Bronchial epithelial cell (primary cell): ENCODE measurements at regions not wholly inside any gene's neighbourhood (a gene's known extent, or its start where the extent isn't known, plus 50 kb on each side); places are given as distances from the start of the nearest gene placed in this dataset.

ENCODE experiments used
- DNase-seq: peaks from one replicate; pipeline ENCODE4 v3.0.0-alpha.2; 2010; ENCODE audit warnings: low read depth
- FAIRE-seq: peaks from 2 replicates; lab custom pipeline; 2011; peaks lifted over from hg19 to GRCh38; lab: Jason Lieb, UNC
- H3K27me3 ChIP-seq: 2 replicates; pipeline ENCODE4 v1.5.1; 2011; ENCODE audit warnings: low read length; ENCODE audit not compliant: control insufficient read depth, insufficient read depth
- H3K36me3 ChIP-seq: 2 replicates; pipeline ENCODE4 v1.5.1; 2011; ENCODE audit warnings: low read length; ENCODE audit not compliant: control insufficient read depth, insufficient read depth
- H3K4me3 ChIP-seq: 2 replicates; pipeline ENCODE4 v1.5.1; 2011; ENCODE audit warnings: mild to moderate bottlenecking, low read depth, low read length, control low read depth
- TF ChIP-seq, protein P1 (sequence below): IDR thresholded peaks from 2 replicates; pipeline ENCODE4 v1.5.1; 2011; ENCODE audit warnings: mild to moderate bottlenecking, moderate library complexity, low read length, control low read depth, inconsistent platforms; ENCODE audit not compliant: insufficient read depth, severe bottlenecking

DNA sequence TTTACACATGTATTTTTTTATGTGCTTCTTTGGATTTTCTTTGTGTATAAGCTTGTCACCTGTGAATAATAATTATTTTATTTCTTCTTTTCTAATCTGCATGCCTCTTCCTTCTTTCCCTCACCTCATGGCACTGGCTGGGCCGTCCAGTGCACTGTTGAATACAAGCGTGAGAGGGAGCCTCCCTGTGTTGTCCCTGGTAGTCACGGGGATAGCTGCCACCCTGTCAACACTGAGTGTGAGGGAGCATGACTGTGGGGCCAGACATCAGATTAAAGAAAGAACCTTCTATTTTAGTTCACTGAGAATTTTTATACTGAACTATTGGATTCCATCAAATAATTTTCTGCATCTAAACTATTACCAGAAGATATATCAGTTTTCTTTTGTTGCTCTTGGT is 187.9 kb downstream of the CDC14C start:
- Histone ChIP-seq H3K36me3 (no peaks in the 10 kb centered on the region), H3K27me3 (no peaks in the 10 kb centered on the region), H3K4me3 (no peak overlapping the region)
- TF ChIP-seq, protein P1, sequence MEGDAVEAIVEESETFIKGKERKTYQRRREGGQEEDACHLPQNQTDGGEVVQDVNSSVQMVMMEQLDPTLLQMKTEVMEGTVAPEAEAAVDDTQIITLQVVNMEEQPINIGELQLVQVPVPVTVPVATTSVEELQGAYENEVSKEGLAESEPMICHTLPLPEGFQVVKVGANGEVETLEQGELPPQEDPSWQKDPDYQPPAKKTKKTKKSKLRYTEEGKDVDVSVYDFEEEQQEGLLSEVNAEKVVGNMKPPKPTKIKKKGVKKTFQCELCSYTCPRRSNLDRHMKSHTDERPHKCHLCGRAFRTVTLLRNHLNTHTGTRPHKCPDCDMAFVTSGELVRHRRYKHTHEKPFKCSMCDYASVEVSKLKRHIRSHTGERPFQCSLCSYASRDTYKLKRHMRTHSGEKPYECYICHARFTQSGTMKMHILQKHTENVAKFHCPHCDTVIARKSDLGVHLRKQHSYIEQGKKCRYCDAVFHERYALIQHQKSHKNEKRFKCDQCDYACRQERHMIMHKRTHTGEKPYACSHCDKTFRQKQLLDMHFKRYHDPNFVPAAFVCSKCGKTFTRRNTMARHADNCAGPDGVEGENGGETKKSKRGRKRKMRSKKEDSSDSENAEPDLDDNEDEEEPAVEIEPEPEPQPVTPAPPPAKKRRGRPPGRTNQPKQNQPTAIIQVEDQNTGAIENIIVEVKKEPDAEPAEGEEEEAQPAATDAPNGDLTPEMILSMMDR = no peak
- FAIRE-seq = no peak
- DNase-seq = no peak

DNA sequence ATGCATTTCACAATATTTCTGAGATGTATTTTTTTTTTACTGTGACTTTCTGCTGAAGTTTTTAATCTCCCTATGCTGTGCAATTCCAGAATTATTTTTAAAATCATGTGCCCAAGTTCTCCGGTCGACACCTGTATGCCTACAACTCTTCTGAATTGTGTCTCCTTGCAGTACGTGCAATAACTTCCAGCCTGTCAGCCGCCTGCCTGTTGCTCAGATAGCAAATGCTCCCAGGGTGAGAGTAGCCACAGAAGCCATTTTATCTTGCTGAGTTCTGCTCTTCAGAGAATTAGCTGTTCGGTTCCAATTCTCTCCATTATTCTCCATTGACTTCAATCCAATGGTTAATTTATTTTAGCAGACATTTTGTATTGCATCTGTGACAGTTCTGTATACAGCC is 188.3 kb downstream of the CDC14C start:
- FAIRE-seq (no peak), DNase-seq (no peak)
- H3K27me3 ChIP-seq = no peaks in the 10 kb centered on the region
- H3K4me3 ChIP-seq = no peak overlapping the region
- no peaks in the 10 kb centered on the region for H3K36me3 ChIP-seq
- TF ChIP-seq, protein P1 = no peak

DNA sequence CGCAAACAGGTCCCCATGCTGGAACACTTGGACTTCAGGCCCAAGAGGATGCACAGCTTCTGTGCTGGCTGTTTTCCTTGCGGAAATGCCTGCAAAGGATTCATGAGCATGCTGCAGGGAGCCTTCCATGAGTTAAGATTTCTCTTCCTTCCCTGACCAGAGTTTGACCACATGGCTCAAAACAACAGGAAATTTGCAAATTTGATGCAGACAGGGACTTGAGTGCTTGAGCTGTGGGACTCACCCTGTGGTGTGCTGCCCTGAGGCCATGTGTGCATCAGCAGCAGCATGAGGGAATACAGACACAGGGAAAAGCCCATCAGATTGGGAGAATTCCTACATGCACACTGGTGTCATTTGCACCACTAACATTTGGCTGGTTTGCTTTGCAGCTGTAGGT is 195.4 kb downstream of the CDC14C start:
- peak; percentile 82 for FAIRE-seq

DNA sequence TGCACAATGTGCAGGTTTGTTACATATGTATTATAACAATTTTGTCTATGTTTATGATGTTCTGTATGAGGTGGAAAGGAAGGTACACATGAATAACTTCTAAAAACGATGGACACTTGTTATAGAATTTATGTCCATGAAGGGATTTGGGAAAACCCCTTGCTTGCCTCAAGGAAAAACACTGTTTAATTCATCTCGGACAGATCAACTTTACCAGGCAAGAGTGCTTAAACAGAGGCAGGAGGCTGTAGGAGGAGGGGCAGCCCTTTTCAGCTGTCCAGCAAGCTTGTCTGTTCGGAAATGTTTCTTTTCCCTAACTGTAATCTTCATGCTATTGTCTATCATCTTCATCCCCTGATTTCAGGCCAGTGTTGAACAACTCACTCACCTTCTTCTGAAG is 200.9 kb downstream of the CDC14C start:
- no peaks in the 10 kb centered on the region for H3K36me3 ChIP-seq
- DNase-seq (no peak), FAIRE-seq (no peak)
- H3K4me3 ChIP-seq = no peak overlapping the region
- TF ChIP-seq, protein P1 = no peak
- H3K27me3 ChIP-seq = no peaks in the 10 kb centered on the region

More for the DNA sequence above, 195.4 kb downstream of the CDC14C start:
- no peak for DNase-seq
- TF ChIP-seq, protein P1 = no peak
- H3K36me3 ChIP-seq = no peaks in the 10 kb centered on the region
- no peaks in the 10 kb centered on the region for H3K27me3 ChIP-seq
- no peak overlapping the region for H3K4me3 ChIP-seq

DNA sequence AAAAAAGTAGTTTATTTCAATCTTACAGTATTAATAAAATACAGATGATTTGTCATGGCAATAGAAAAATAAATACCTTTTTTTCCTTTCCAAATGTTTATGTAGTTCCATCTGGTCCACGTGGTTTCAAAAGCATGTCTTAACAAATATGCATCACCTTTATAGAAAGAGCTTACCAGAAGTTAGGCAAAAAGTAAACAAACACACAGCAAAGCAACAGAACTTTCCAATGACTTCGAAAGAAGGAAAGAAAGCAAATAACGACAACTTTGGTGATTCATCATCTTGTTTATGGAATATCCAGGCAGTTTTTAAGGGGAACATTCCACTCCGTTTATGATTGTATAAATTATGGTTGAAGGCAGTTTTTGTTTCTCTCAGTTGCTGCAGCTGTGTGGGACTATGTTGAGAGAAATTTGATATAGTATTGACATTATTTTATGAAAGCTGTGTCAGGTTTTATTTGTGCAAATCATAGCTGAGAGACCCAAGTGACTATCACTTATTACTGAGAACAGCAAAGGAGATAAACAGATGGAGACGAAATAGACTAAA is 203.1 kb downstream of the CDC14C start:
- FAIRE-seq = no peak
- H3K4me3 ChIP-seq = no peak overlapping the region
- no peaks in the 10 kb centered on the region for H3K36me3 ChIP-seq
- no peak for DNase-seq
- no peaks in the 10 kb centered on the region for H3K27me3 ChIP-seq
- TF ChIP-seq, protein P1 = no peak

DNA sequence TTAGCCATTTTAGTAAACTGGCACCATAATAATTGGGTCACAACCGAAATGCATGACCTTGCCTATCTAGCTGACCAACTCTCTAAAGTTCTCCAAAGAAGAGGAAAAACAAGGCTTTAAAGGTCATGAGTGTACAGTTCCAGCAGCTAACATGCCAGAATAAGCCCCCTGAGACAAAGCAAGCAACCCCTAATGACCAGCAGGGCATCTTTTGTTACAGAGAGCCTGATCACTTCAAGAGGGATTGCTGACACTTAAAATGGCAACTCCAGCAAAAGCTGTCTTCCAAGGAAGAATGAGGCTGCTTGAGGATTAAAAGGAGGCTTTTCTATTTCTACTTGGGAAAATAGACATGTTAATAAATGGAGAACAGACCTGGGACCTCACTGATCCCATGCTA is 213.6 kb downstream of the CDC14C start:
- no peak for FAIRE-seq
- DNase-seq = no peak
- Histone ChIP-seq H3K36me3 (no peaks in the 10 kb centered on the region), H3K4me3 (no peak overlapping the region), H3K27me3 (no peaks in the 10 kb centered on the region)
- TF ChIP-seq, protein P1 = no peak
